ENCODE measurements at regions not wholly inside any gene's neighbourhood (a gene's known extent, or its start where the extent isn't known, plus 50 kb on each side); places are given as distances from the start of the nearest gene placed in this dataset.

DNA sequence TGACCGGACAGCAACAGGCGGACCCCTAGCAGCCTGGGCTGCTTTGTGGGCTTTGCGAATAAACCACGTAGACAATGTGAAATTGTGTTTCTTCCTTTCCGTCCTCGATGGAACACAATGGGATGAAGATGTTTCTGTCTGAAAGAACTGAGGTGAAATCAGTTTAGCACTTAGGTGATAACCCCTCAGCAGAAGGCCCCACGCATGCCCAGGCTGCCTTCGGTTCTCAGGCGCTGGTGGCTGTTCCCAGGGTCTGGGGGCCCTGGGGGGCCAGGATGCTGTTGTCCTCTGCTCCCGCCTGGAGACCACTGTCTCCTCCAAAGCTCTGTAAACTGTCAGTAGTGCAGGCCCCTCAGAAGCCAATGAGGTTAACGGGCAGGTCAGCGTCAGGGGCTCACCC is 73.9 kb upstream of the HGFAC start:
- TF ChIP-seq POLR2A (IDR thresholded peaks at IDR 0.05) = no peak
- TF ChIP-seq, protein P1, sequence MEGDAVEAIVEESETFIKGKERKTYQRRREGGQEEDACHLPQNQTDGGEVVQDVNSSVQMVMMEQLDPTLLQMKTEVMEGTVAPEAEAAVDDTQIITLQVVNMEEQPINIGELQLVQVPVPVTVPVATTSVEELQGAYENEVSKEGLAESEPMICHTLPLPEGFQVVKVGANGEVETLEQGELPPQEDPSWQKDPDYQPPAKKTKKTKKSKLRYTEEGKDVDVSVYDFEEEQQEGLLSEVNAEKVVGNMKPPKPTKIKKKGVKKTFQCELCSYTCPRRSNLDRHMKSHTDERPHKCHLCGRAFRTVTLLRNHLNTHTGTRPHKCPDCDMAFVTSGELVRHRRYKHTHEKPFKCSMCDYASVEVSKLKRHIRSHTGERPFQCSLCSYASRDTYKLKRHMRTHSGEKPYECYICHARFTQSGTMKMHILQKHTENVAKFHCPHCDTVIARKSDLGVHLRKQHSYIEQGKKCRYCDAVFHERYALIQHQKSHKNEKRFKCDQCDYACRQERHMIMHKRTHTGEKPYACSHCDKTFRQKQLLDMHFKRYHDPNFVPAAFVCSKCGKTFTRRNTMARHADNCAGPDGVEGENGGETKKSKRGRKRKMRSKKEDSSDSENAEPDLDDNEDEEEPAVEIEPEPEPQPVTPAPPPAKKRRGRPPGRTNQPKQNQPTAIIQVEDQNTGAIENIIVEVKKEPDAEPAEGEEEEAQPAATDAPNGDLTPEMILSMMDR (IDR thresholded peaks at IDR 0.05) = no peak
- TF ChIP-seq POLR2AphosphoS5 (IDR thresholded peaks at IDR 0.05) = no peak

Data from upper lobe of left lung (tissue), 4 donors.